T-helper 1 cell (primary cell): ENCODE measurements at regions not wholly inside any gene's neighbourhood (a gene's known extent, or its start where the extent isn't known, plus 50 kb on each side); places are given as distances from the start of the nearest gene placed in this dataset.

ENCODE experiments used
- DNase-seq, 5 donors: peaks; one replicate each; pipeline ENCODE4 v3.0.0-alpha.2; 2012 to 2020

GRCh38 chr6:40907198-40907701 lies 131.8 kb downstream of the UNC5CL start:
- DNase-seq: no peak

GRCh38 chr6:40906759-40907158 lies 132.3 kb downstream of the UNC5CL start:
- DNase-seq: no peak

GRCh38 chr6:40904583-40905194 lies 134.3 kb downstream of the UNC5CL start:
- no peak for DNase-seq

- no peak for DNase-seq
Measured at GRCh38 chr6:40903456-40903855, 135.6 kb downstream of the UNC5CL start.

GRCh38 chr6:40901322-40902055 lies 137.5 kb downstream of the UNC5CL start:
- no peak for DNase-seq

GRCh38 chr6:40900791-40901190 lies 138.2 kb downstream of the UNC5CL start:
- DNase-seq: no peak

GRCh38 chr6:40899684-40900155 lies 139.3 kb downstream of the UNC5CL start:
- DNase-seq: no peak

GRCh38 chr6:40898073-40898472 lies 140.9 kb downstream of the UNC5CL start:
- no peak for DNase-seq

- DNase-seq: no peak
Measured at GRCh38 chr6:40897390-40898003, 141.5 kb downstream of the UNC5CL start.

GRCh38 chr6:40896696-40897095 lies 142.3 kb downstream of the UNC5CL start:
- no peak for DNase-seq

- DNase-seq: no peak
Measured at GRCh38 chr6:40894962-40895799, 143.8 kb downstream of the UNC5CL start.

- no peak for DNase-seq
Measured at GRCh38 chr6:40893021-40893420, 146.0 kb downstream of the UNC5CL start.

GRCh38 chr6:40892223-40892622 lies 146.8 kb downstream of the UNC5CL start:
- no peak for DNase-seq

GRCh38 chr6:40891686-40892085 lies 147.3 kb downstream of the UNC5CL start:
- no peak for DNase-seq

- no peak for DNase-seq
Measured at GRCh38 chr6:40891131-40891530, 147.9 kb downstream of the UNC5CL start.

- no peak for DNase-seq
Measured at GRCh38 chr6:40889137-40889832, 149.7 kb downstream of the UNC5CL start.

GRCh38 chr6:40888456-40888990 lies 150.5 kb downstream of the UNC5CL start:
- DNase-seq: no peak

- no peak for DNase-seq
Measured at GRCh38 chr6:40887792-40888340, 151.2 kb downstream of the UNC5CL start.

GRCh38 chr6:40887079-40887791 lies 151.8 kb downstream of the UNC5CL start:
- no peak for DNase-seq

GRCh38 chr6:40885139-40885774 lies 153.8 kb downstream of the UNC5CL start:
- DNase-seq: no peak
